Stimulated activated CD4-positive, alpha-beta T cell treated with anti-CD3 and anti-CD28 coated beads, Interleukin-15, amount 100 ng/mL, for 24 hours (primary cell): ENCODE measurements at regions not wholly inside any gene's neighbourhood (a gene's known extent, or its start where the extent isn't known, plus 50 kb on each side); places are given as distances from the start of the nearest gene placed in this dataset.
"Not testable (repeated sequence)": the region's sequence is repeated elsewhere in the genome, so short reads cannot be mapped to it uniquely, and the experiment has no call there.

Source experiments
- DNase-seq: peaks from one replicate; pipeline ENCODE4 v3.0.0-alpha.2; 2020

DNA sequence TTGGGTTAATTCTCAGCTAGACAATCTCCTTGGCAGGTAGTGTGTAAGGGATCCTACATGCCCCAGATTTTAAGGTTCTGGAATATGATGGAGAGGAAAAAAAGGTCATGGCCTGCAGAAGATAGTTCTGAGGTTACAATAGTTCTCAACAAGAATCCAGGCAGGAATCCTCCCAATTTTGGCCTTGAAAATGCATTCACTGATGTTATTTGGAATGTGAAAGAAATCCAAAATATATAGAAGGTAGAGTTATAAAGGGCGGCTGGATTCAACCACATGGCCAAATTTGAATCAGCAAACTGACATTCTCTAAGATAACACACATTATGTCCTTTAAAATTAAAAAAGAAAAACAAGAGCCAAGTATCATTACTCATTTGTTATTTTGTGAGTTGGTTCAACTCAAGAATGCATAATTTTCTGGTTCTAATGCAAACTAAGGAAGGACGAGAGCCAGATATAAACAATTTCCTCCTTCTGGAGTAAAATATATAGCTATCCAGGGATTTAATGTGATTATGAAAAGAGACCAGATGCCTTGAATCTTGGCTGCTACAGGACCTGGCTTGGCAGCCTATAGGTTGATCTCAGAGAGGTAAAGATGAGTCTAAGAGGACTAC is 177.0 kb upstream of the G2E3 start:
- no peak for DNase-seq

- no peak for DNase-seq
These were observed 173.0 kb upstream of the G2E3 start for GRCh38 chr14:30385925-30386324.

GRCh38 chr14:30387871-30388270 is 171.1 kb upstream of the G2E3 start:
- no peak for DNase-seq

- no peak for DNase-seq
These were observed 169.7 kb upstream of the G2E3 start for GRCh38 chr14:30389134-30389876.

DNA sequence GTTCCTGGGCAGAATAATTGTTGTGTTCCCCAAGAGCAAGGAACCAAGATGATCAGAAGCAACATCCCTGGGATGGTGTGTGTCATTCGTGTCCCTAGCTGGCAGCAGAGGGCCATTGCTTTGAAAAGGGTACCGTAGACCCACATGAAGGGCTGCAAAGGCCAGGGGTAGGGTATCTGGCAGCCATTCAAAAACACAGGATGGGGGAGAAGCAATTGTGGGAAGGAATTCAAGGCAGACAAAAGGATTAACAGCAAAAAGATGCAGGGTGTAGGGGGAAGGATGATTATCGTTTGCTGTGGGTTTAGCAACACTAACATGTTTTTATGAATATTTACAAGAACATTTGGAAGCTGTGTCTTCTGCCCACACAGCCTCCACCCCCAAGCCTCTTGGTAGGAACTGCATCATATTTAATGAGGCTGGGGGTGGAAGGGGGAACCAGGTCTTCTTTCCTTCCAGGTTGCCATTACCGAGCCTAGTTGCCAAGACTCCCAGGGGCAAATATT is 169.0 kb upstream of the G2E3 start:
- DNase-seq, result no peak

DNA sequence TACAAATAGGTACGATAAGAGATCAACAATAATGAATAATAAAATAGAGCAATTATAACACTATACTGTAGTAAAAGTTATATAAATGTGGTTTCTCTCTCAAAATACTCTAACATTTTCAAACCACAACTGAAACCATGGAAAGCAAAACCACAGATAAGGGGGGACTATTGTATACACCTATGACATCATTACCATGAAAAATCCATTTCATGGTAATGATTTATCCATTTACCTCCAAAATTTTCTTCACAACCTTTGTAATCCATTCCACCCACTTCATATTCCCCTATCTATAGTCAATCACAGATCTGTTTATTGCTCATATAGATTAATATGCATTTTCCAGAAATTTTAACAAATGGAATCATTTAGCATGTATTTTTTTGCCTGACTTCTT is 163.9 kb upstream of the G2E3 start:
- DNase-seq, result no peak

GRCh38 chr14:30402846-30403245 is 156.1 kb upstream of the G2E3 start:
- no peak for DNase-seq

- DNase-seq, result no peak
These were observed 155.2 kb upstream of the G2E3 start for GRCh38 chr14:30403791-30404190.

DNA sequence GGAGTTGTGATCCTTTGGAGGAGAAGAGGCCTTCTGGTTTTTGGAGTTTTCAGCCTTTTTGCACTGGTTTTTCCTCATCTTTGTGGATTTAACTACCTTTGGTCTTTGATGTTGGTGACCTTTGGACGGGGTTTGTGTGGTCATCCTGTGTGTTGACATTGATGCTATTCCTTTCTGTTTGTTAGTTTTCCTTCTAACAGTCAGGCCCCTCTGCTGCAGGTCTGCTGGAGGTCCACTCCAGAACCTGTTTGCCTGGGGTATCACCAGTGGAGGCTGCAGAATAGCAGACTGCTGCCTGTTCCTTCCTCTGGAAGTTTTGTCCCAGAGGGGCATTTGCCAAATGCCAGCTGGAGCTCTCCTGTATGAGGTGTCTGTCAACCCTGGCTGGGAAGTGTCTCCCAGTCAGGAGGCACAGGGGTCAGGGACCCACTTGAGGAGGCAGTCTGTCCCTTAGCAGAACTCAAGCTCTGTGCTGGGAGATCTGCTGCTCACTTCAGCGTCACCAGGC is 149.4 kb upstream of the G2E3 start:
- DNase-seq, result not testable (repeated sequence)

DNA sequence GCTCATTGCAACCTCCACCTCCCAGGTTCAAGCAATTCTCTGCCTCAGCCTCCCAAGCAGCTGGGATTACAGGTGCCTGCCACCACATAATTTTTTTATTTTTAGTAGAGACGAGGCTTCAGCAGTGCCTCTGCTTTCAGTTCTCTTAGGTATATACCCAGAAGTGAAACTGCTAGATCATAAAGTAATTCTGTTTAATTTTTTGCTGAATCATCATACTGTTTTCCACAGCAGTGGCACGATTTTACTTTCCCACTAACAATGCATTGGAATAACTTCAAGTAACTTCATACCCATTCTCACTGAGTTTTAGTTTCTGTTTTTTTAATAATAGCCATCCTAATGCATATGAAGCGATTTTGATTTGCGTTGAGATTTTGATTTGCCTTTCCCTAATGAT is 148.0 kb upstream of the G2E3 start:
- no peak for DNase-seq

DNA sequence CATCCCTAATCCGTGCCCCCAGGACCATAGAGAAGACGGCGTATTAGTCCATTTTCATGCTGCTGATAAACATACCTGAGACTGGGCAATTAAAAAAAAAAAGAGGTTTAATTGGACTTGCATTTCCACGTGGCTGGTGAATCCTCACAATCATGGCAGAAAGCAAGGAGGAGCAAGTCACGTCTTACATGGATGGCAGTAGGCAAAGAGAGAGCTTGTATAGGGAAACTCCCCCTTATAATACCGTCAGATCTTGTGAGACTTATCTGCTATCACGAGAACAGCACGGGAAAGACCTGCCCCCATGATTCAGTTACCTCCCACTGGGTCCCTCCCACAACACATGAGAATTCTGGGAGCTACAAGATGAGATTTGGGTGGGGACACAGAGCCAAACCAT is 145.8 kb upstream of the G2E3 start:
- not testable (repeated sequence) for DNase-seq

GRCh38 chr14:30417121-30417520 is 141.8 kb upstream of the G2E3 start:
- no peak for DNase-seq

- DNase-seq, result no peak
These were observed 141.0 kb upstream of the G2E3 start for GRCh38 chr14:30417999-30418398.

- no peak for DNase-seq
These were observed 139.9 kb upstream of the G2E3 start for GRCh38 chr14:30419037-30419436.

GRCh38 chr14:30420515-30420914 is 138.4 kb upstream of the G2E3 start:
- no peak for DNase-seq

- no peak for DNase-seq
These were observed 132.5 kb upstream of the G2E3 start for GRCh38 chr14:30426463-30426862.

DNA sequence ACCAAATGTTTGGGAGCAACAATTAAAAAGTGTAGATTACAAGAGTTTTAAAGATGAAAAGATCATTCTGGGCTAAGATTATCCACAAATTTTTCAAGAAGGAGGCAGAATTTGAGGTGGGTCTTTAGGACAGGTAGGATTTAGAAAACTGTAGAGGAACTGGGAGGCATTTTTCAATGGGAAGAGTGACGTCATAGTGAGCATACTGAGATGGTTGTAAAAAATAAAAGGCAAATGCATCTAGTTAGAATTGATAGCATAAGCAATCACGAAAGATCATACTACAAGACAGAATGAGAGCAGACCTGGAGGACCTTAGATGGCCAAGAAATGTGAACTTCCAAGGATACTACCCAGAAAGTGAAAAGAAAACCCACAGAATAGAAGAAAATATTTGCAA is 131.6 kb upstream of the G2E3 start:
- DNase-seq, result no peak

DNA sequence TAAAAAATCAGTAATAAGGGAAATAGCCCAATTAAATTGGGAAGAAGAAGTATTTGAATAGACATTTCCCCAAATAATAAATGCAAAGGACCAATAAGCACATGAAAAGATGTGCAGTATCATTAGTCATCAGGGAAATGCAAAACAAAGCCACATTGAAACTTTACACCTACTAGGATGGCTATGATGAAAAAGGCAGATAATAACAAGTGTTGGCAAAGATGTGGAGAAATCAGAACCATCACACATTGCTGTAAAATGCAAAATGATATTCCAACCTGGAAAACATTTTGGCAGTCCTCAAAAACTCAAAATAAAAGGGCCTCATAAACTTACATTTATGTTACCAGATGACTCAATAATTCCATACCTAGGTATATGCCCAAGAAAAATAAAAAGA is 131.1 kb upstream of the G2E3 start:
- DNase-seq, result no peak

DNA sequence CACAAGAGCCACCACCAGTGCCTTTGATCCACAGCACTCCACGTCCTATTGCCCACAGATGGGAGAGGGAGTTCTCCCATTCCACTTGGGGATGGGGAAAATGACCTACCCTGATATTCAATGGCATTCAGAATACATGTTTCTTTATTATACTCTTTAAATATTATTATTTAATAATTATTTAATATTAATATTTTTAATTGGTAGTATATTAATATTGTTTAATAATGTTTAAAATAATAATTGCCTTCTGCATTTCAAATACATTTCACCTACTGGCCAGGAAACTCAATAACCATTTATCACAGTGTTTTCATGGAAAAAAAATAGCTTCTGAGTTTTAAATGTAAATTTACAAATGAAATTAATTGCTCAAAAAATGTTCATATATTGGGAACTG is 127.4 kb upstream of the G2E3 start:
- no peak for DNase-seq

- no peak for DNase-seq
These were observed 118.0 kb upstream of the G2E3 start for GRCh38 chr14:30440961-30441360.

DNA sequence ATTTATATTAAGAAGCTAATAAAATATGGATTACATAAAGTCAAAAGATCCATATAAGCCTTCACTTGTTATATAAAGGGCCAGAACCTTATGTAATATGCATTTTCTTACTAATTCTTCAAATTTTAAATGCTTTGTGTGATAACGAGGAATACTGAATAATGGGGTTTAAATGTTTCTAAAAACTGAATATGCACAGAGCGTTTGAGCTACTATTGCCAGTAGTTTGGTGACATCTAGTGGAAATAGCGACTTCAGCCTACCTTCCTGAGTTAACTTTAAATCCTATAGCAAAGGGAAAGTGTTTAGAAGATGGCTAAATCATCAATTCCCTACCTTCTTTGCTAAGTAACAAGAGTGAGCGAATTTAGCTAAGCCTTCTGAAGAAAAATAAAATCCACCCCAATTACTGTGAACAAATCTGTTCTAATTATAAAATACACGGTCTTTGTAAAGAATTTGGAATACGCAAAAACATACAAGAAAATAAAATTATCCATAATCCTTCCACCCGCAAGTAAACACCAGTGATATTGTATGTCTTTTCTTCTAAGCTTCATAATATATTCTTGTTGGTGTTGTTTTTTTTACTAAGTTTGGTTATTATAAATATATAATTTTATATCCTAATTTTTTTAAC is 115.5 kb upstream of the G2E3 start:
- DNase-seq, result no peak

DNA sequence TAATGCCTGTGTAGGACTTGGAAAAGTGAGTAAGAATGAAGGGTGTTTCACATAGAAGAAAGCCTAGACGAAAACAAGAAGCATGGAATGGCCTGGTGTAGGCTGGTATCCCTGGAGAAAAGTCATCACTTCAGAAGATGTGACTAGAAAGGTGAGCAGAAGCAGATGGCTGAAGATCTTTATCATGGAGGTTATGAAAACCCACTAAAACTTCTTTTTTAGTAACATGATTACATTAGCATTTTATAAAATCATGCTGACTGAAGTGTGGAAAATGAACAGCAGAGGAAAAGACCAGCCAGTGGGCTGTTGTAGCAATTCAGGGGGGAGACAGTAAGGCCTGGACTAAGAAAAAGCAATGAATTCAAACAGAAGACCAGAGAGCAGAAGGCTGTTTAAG is 114.5 kb upstream of the G2E3 start:
- no peak for DNase-seq

DNA sequence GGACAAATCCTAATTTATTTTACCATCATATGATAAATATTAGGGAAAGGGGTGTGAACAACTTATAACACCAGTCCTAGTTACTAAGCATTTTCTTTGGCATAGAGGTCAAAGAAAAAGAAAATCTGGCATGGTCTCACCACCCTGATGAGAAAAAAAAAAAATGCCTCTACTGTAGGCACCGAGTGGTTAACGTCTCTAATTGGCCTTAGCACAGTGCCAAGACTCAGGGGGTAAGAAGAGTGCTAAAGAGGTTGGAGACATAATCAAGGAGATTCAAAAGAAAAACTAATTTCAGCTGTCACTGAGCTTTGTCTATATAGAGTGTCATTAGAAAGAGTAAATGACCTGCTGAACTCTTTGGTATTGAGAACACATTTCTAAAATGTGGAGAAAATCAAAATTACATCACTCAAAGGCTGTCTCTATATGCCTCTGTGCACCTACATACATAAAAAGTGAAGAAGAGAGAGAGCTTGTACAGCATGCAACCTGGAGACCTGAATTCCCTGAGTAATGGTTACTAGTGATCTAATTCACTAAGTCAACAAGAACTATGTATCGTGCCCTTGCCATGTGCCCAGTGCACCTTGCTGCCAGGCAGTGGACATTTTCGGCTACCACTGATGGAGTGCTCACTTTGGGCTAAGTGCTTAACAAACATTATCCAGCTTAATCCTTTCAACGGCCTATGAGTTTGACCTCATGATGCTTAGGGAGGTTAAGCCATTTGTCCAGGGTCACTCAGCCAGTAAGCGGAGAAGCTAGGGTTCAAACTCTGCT is 113.8 kb upstream of the G2E3 start:
- no peak for DNase-seq
